Nephron (organoid): ENCODE measurements at regions not wholly inside any gene's neighbourhood (a gene's known extent, or its start where the extent isn't known, plus 50 kb on each side); places are given as distances from the start of the nearest gene placed in this dataset.
A peak's percentile ranks its signal among the peaks of the same experiment; 100 is the strongest.
"Not testable (repeated sequence)": the region's sequence is repeated elsewhere in the genome, so short reads cannot be mapped to it uniquely, and the experiment has no call there.

ENCODE experiments used
- H3K27ac Mint-ChIP-seq, 3 experiments: 2 replicates each; pipeline ENCODE4 v1.8.0; 2020; ENCODE audit warnings: mixed read lengths in 3 of 3, mild to moderate bottlenecking in 2 of 3, moderate library complexity in 1 of 3
- H3K27me3 Mint-ChIP-seq: 2 replicates; pipeline ENCODE4 v1.8.0; 2021; ENCODE audit warnings: low read depth, mild to moderate bottlenecking, moderate library complexity, mixed read lengths
- H3K36me3 Mint-ChIP-seq: 2 replicates; pipeline ENCODE4 v1.8.0; 2020; ENCODE audit warnings: low read depth, mixed read lengths
- H3K4me1 Mint-ChIP-seq: 2 replicates; pipeline ENCODE4 v1.8.0; 2020; ENCODE audit warnings: mixed read lengths
- H3K4me3 Mint-ChIP-seq, 3 experiments: 2 replicates each; pipeline ENCODE4 v1.8.0; 2020; ENCODE audit warnings: mild to moderate bottlenecking in 3 of 3, mixed read lengths in 3 of 3, moderate library complexity in 2 of 3
- H3K9me3 Mint-ChIP-seq: 2 replicates; pipeline ENCODE4 v1.8.0; 2020; ENCODE audit warnings: mixed read lengths
- CTCF ChIP-seq, 3 experiments: fragments of 200-600 bp; sonication (generic); IDR thresholded peaks; one replicate each; pipeline ENCODE4 v1.5.0; 2021; ENCODE audit warnings: antibody characterized with exemption in 3 of 3; ENCODE audit not compliant: unreplicated experiment in 3 of 3

DNA sequence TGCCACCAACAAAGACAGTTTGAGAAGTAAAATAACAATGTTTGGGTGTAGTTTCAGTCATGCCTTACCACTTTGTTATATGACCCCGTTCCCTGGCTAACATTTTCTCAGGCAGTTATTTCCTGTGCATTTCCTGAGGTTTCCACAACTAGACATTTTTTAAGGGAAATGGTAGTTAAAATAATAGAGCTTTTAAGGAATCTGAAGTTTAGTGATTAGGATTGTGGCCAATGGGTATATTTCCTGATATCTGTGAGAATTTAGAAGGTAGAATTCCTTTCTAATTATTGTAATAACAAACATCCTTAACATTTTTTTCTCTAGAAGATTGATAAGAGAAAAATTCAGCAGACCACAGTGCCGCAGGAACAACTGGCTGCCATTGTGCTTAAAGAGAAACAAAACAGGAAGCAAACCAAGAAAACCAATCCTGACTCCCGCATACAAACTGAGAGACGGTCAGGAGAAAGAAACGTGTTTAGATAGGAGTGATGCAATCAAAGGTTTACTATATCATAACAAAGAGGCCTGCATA is 193.6 kb downstream of the MBL2 start:
- Mint-ChIP-seq H3K4me3 (no peak overlapping the region), H3K4me1 (no peaks in the 10 kb centered on the region), H3K27me3 (no peaks in the 10 kb centered on the region), H3K27ac (peak overlapping the region in 1 of 3 experiments; percentile 47), H3K36me3 (peaks cover 13% of the 10 kb centered on the region), H3K9me3 (peaks cover 19% of the 10 kb centered on the region)
- TF ChIP-seq CTCF (IDR thresholded peaks at IDR 0.05; ENCODE audit: unreplicated experiment in 3 of 3), result no peak

- Mint-ChIP-seq H3K9me3 (peaks cover 35% of the 10 kb centered on the region), H3K36me3 (peaks cover 13% of the 10 kb centered on the region)
- H3K27ac Mint-ChIP-seq, H3K4me3 Mint-ChIP-seq, H3K27me3 Mint-ChIP-seq, H3K4me1 Mint-ChIP-seq: not testable (repeated sequence)
These were observed 190.9 kb downstream of the MBL2 start for GRCh38 chr10:52581636-52582035.

DNA sequence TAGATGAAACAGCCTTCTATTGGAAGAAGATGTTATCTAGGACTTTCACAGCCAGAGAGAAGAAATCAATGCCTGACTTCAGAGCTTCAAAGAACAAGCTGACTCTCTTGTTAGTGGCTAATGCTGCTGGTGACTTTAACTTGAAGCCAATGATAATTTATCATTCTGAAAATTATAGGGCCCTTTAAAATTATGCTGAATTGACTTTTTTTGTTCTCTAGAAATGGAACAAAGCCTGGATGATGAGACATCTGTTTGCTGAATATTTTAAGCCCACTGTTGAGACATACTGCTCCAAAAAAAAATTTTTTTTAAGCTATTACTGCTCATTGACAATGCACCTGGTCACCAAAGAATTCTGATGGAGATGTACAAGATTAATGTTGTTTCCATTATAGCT is 189.2 kb downstream of the MBL2 start:
- no peak for TF ChIP-seq CTCF (IDR thresholded peaks at IDR 0.05; ENCODE audit: unreplicated experiment in 3 of 3)
- H3K9me3 Mint-ChIP-seq, result peaks cover 47% of the 10 kb centered on the region
- H3K4me3 Mint-ChIP-seq, result no peak overlapping the region
- H3K27me3 Mint-ChIP-seq, result no peaks in the 10 kb centered on the region
- no peak overlapping the region for H3K27ac Mint-ChIP-seq
- H3K4me1 Mint-ChIP-seq, result no peaks in the 10 kb centered on the region
- peaks cover 13% of the 10 kb centered on the region for H3K36me3 Mint-ChIP-seq

GRCh38 chr10:52586710-52587109 is 185.9 kb downstream of the MBL2 start:
- H3K36me3 Mint-ChIP-seq, result peaks cover 6% of the 10 kb centered on the region
- no peak for TF ChIP-seq CTCF (IDR thresholded peaks at IDR 0.05; ENCODE audit: unreplicated experiment in 3 of 3)
- H3K27me3 Mint-ChIP-seq, result no peaks in the 10 kb centered on the region
- H3K4me1 Mint-ChIP-seq, result no peaks in the 10 kb centered on the region
- no peak overlapping the region for H3K27ac Mint-ChIP-seq
- no peak overlapping the region for H3K4me3 Mint-ChIP-seq
- peaks cover 40% of the 10 kb centered on the region for H3K9me3 Mint-ChIP-seq

DNA sequence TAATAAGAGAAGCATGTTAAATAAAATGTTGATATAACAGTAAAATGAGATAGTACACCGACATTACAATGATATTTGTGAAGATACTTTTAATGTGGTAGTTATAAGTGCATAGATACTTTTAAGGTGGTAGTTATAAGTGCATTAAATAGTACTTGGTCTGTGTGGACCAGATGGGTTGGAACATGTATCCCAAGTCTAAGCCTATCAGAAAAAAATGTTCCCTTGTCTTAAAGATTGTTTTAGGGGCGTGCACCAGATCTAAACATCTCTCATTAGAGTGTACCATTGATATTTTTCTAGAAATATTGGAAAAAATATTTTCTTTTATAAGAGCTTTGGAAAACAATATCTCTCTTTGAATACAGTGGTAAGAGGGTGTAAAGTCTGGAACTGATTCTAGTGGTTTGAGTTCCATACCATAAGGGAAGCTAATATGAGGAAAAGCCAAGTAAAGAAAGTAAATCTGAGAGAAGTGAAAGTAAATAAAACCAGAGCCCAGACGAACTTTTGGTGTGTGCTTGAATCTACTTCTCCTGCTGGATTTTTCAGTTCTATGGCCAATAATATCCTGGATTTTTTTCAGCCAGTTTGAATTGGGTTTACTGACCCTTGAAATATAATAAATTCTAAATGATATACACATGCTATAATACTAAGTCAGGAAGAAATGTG is 175.3 kb downstream of the MBL2 start:
- no peak for TF ChIP-seq CTCF (IDR thresholded peaks at IDR 0.05; ENCODE audit: unreplicated experiment in 3 of 3)
- Mint-ChIP-seq H3K4me1 (no peaks in the 10 kb centered on the region), H3K4me3 (no peak overlapping the region), H3K36me3 (no peaks in the 10 kb centered on the region), H3K27ac (no peak overlapping the region), H3K27me3 (no peaks in the 10 kb centered on the region), H3K9me3 (no peaks in the 10 kb centered on the region)

DNA sequence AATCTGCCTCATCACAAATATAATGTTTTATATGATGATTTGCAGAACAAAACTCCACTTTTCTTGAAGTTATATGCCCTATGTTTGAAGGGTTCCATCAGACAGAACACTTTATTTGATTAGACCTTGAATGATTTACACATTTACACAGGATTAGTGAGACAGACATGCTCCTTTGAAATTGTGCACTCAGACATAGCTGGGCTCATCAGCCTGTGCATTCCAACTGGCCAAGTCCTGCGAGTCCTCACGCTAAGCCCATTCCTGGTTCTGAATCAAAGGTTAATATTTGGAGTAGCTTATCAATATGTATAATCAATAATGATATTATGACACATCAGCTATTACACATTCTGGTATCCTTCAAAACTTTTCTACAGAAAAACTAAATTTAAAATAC is 173.6 kb downstream of the MBL2 start:
- no peaks in the 10 kb centered on the region for H3K27me3 Mint-ChIP-seq
- H3K36me3 Mint-ChIP-seq, result no peaks in the 10 kb centered on the region
- no peak for TF ChIP-seq CTCF (IDR thresholded peaks at IDR 0.05; ENCODE audit: unreplicated experiment in 3 of 3)
- H3K4me3 Mint-ChIP-seq, result no peak overlapping the region
- H3K4me1 Mint-ChIP-seq, result no peaks in the 10 kb centered on the region
- H3K9me3 Mint-ChIP-seq, result no peaks in the 10 kb centered on the region
- H3K27ac Mint-ChIP-seq, result no peak overlapping the region
